Endothelial cell of umbilical vein (primary cell): ENCODE measurements at regions not wholly inside any gene's neighbourhood (a gene's known extent, or its start where the extent isn't known, plus 50 kb on each side); places are given as distances from the start of the nearest gene placed in this dataset.

ENCODE experiments used
- BruUV-seq: library from RNA; stranded (reverse); fragments of 400-500 nt; replicated peaks from 2 replicates; lab custom pipeline; 2021; lab: Mats Ljungman, UMichigan
- CTCF ChIA-PET: fragments of 300-600, 350-600 bp; sonication (Branson Sonifier 250); formaldehyde crosslinking; loops from one replicate; lab custom pipeline; 2021; ENCODE audit warnings: antibody characterized with exemption, inconsistent platforms; lab: Charles Lee
- POLR2A ChIA-PET: fragments of 300-600, 350-600 bp; sonication (Branson Sonifier 250); formaldehyde crosslinking; loops from one replicate; lab custom pipeline; 2021; ENCODE audit warnings: antibody characterized with exemption, inconsistent platforms; lab: Charles Lee
- DNase-seq: peaks from one replicate; pipeline ENCODE4 v3.0.0-alpha.2; 2011; ENCODE audit warnings: low read depth, low spot score
- FAIRE-seq: peaks from 2 replicates; lab custom pipeline; 2011; peaks lifted over from hg19 to GRCh38; lab: Jason Lieb, UNC
- H2AFZ ChIP-seq: 2 replicates; pipeline ENCODE4 v1.6.0; 2012; ENCODE audit warnings: low read depth, low read length, control low read depth, inconsistent platforms
- H3K27ac ChIP-seq: 2 replicates; pipeline ENCODE4 v1.5.1; 2011; ENCODE audit warnings: low read depth, mild to moderate bottlenecking, control low read depth, low read length, moderate library complexity; ENCODE audit not compliant: insufficient read depth
- H3K27me3 ChIP-seq, 2 experiments: 2 replicates each; pipeline versions ENCODE4 v1.6.0 to v1.6.1; 2011; ENCODE audit warnings: low read length in 2 of 2, mixed read lengths in 1 of 2; ENCODE audit not compliant: control insufficient read depth in 2 of 2, insufficient read depth in 2 of 2
- H3K36me3 ChIP-seq, 2 experiments: 2 replicates in 1 of 2; 3 replicates in 1 of 2; pipeline ENCODE4 v1.5.1; 2011; ENCODE audit warnings: low read length in 2 of 2, mild to moderate bottlenecking in 1 of 2, moderate library complexity in 1 of 2; ENCODE audit not compliant: control insufficient read depth in 2 of 2, insufficient read depth in 2 of 2; ENCODE audit errors: extremely low read depth in 1 of 2
- H3K4me1 ChIP-seq: 3 replicates; pipeline ENCODE4 v1.5.1; 2011; ENCODE audit warnings: mild to moderate bottlenecking, low read length; ENCODE audit not compliant: control insufficient read depth, insufficient read depth; ENCODE audit errors: extremely low read depth
- H3K4me2 ChIP-seq: 2 replicates; pipeline ENCODE4 v1.6.1; 2011; ENCODE audit warnings: low read length, control low read depth, mixed read lengths; ENCODE audit not compliant: insufficient read depth
- H3K4me3 ChIP-seq, 3 experiments: fragments of 200-600 bp in 1 of 3; sonication (generic), shearing (Covaris generic) in 1 of 3; replicated peaks in 1 of 3; 2 replicates each; pipeline ENCODE4 v1.5.1; 2011 to 2016; ENCODE audit warnings: control low read depth in 3 of 3, low read length in 3 of 3, mild to moderate bottlenecking in 2 of 3, inconsistent platforms in 1 of 3, low read depth in 1 of 3, moderate library complexity in 1 of 3; ENCODE audit not compliant: insufficient read depth in 1 of 3
- H3K79me2 ChIP-seq: 2 replicates; pipeline ENCODE4 v1.6.0; 2012; ENCODE audit warnings: low read length, inconsistent platforms; ENCODE audit not compliant: control insufficient read depth, insufficient read depth
- H3K9ac ChIP-seq: replicated peaks from 2 replicates; pipeline ENCODE3; 2011; ENCODE audit warnings: low read length, control low read depth; ENCODE audit not compliant: insufficient read depth; ENCODE audit errors: extremely low read depth
- H3K9me1 ChIP-seq: replicated peaks from 3 replicates; pipeline ENCODE4 v1.6.0; 2011; ENCODE audit warnings: mild to moderate bottlenecking, low read length; ENCODE audit not compliant: control insufficient read depth, insufficient read depth; ENCODE audit errors: extremely low read depth
- H3K9me3 ChIP-seq: replicated peaks from 2 replicates; pipeline ENCODE4 v1.5.1; 2012; ENCODE audit warnings: low read length, inconsistent platforms; ENCODE audit not compliant: control insufficient read depth, insufficient read depth
- H4K20me1 ChIP-seq: replicated peaks from 2 replicates; pipeline ENCODE3; 2011; ENCODE audit warnings: mild to moderate bottlenecking, low read length; ENCODE audit not compliant: control insufficient read depth, insufficient read depth; ENCODE audit errors: extremely low read depth
- CTCF ChIP-seq, 2 donors: IDR thresholded peaks; 1 replicate in 1 of 2; 2 replicates in 1 of 2; pipeline ENCODE4 v1.5.1; 2011; ENCODE audit warnings: low read length in 2 of 2, mild to moderate bottlenecking in 2 of 2, moderate library complexity in 2 of 2, control low read depth in 1 of 2, inconsistent platforms in 1 of 2, low read depth in 1 of 2; ENCODE audit not compliant: insufficient read depth in 1 of 2; ENCODE audit errors: extremely low read depth in 1 of 2
- EZH2 ChIP-seq: IDR thresholded peaks from 2 replicates; pipeline ENCODE4 v1.6.1; 2012; ENCODE audit warnings: borderline replicate concordance, low read depth, mild to moderate bottlenecking, moderate library complexity, low read length, inconsistent platforms; ENCODE audit not compliant: severe bottlenecking
- FOS ChIP-seq: IDR thresholded peaks from 2 replicates; pipeline ENCODE4 v1.6.1; 2011; ENCODE audit warnings: mild to moderate bottlenecking, low read length, moderate library complexity, borderline replicate concordance; ENCODE audit not compliant: insufficient read depth
- GATA2 ChIP-seq: IDR thresholded peaks from 2 replicates; pipeline ENCODE4 v1.7.0; 2011; ENCODE audit warnings: low read depth, mild to moderate bottlenecking, moderate library complexity, mixed read lengths, low read length; ENCODE audit not compliant: insufficient read length, insufficient read depth
- JUN ChIP-seq: IDR thresholded peaks from 2 replicates; pipeline ENCODE4 v1.6.1; 2011; ENCODE audit warnings: borderline replicate concordance, low read depth; ENCODE audit not compliant: insufficient read length, insufficient read depth
- MYC ChIP-seq: IDR thresholded peaks from one replicate; pipeline ENCODE4 v1.6.1; 2011; ENCODE audit warnings: mild to moderate bottlenecking, low read depth, low read length
- POLR2A ChIP-seq: IDR thresholded peaks from 2 replicates; pipeline ENCODE4 v1.6.1; 2012; ENCODE audit warnings: low read depth, mild to moderate bottlenecking, control low read depth, low read length
- POLR2AphosphoS5 ChIP-seq: IDR thresholded peaks from 2 replicates; pipeline ENCODE4 v1.6.1; 2012; ENCODE audit warnings: low read depth, mild to moderate bottlenecking, control low read depth, low read length, moderate library complexity; ENCODE audit not compliant: insufficient read depth
- dilution Hi-C: fragments of 300-500 bp; cut with MboI; formaldehyde crosslinking; loops from one replicate; pipeline ENCODE4 v1.15.0; 2019; ENCODE audit warnings: low sequenced_read_pairs; ENCODE audit not compliant: extremely low pct_ligation_motif_present
- intact Hi-C: fragments of 100-400 bp; cut with micrococcal nuclease; formaldehyde crosslinking; loops from one replicate; pipeline ENCODE4 v1.10.0; 2022
- TF ChIP-seq, protein P1 (sequence below): IDR thresholded peaks from 2 replicates; pipeline ENCODE4 v1.6.1; 2011; ENCODE audit not compliant: insufficient read depth, insufficient read length

DNA sequence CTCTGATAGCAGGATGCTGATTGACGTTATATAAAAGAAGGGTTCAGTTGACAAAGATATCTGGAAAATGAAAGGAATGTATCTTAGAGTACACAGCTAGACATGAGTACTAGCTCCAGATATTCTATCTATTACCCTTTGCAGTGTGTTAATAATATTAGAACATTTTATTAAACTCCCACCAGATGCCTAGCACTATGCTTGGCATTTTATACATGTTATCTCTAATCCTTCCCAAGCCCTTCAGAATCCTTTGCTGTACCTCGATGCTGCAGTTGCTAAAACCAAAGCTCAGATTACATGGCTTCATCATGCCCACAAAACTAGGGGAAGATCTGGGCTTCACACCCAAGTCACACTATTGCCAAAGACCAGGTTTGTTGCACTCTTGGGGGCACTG lies 350.1 kb upstream of the AZI2 start:
- intact Hi-C loops = no loop called here
- H3K27me3 ChIP-seq = no peaks in the 10 kb centered on the region
- TF ChIP-seq POLR2A (no peak), POLR2AphosphoS5 (no peak), EZH2 (no peak), FOS (no peak), CTCF (IDR thresholded peaks at IDR 0.05; ENCODE audit: extremely low read depth in 1 of 2, insufficient read depth in 1 of 2, low read depth in 1 of 2, low read length in 2 of 2) (no peak), GATA2 (no peak), JUN (no peak), MYC (no peak)
- TF ChIP-seq, protein P1, sequence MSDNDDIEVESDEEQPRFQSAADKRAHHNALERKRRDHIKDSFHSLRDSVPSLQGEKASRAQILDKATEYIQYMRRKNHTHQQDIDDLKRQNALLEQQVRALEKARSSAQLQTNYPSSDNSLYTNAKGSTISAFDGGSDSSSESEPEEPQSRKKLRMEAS = no peak
- H2AFZ ChIP-seq = no peak overlapping the region
- H3K4me2 ChIP-seq = no peak overlapping the region
- no peaks in the 10 kb centered on the region for H3K4me1 ChIP-seq
- H3K4me3 ChIP-seq = no peak overlapping the region
- no peak overlapping the region for H3K27ac ChIP-seq
- dilution Hi-C loops = no loop called here
- no peaks in the 10 kb centered on the region for H3K36me3 ChIP-seq
- ChIA-PET POLR2A (no interaction called here), CTCF (interaction anchor here (2.2 to 2.8 kb wide), 2 partner anchors 27 to 31 kb away, joined by 10 to 11 read pairs; no protein-coding TSS in a partner anchor)
- H4K20me1 ChIP-seq = no peaks in the 10 kb centered on the region
- H3K79me2 ChIP-seq = no peaks in the 10 kb centered on the region
- H3K9ac ChIP-seq = no peak overlapping the region
- BruUV-seq = no TSS peak
- FAIRE-seq (no peak), DNase-seq (no peak)
- no peaks in the 10 kb centered on the region for H3K9me1 ChIP-seq
- H3K9me3 ChIP-seq = no peaks in the 10 kb centered on the region
